ENCODE measurements at regions not wholly inside any gene's neighbourhood (a gene's known extent, or its start where the extent isn't known, plus 50 kb on each side); places are given as distances from the start of the nearest gene placed in this dataset.

- no peak overlapping the region for H3K9ac ChIP-seq (ENCODE audit: low read length)
- no peak overlapping the region for H3K4me3 ChIP-seq (ENCODE audit: low read length)
- no peak overlapping the region for H3K4me2 ChIP-seq (ENCODE audit: low read depth, low read length, poor library complexity, severe bottlenecking)
- H4K20me1 ChIP-seq (ENCODE audit: insufficient read depth, low read depth, low read length) = no peaks in the 10 kb centered on the region
- H3K9me3 ChIP-seq (ENCODE audit: low read length) = no peaks in the 10 kb centered on the region
- H3K9me2 ChIP-seq (replicated peaks; ENCODE audit: insufficient read depth, low read length) = no peaks in the 10 kb centered on the region
- no peaks in the 10 kb centered on the region for H3K27me3 ChIP-seq (ENCODE audit: low read length)
- no peak overlapping the region for H3K27ac ChIP-seq (ENCODE audit: low read length)
- H3K36me3 ChIP-seq (ENCODE audit: insufficient read depth, low read length) = no peaks in the 10 kb centered on the region
- H3K79me2 ChIP-seq (ENCODE audit: low read length) = no peaks in the 10 kb centered on the region
- H2AFZ ChIP-seq (ENCODE audit: low read length) = no peak overlapping the region
- no peaks in the 10 kb centered on the region for H3K4me1 ChIP-seq (ENCODE audit: low read length)
- no peak for DNase-seq
Measured at GRCh38 chr4:1543976-1544375, 137.7 kb upstream of the NKX1-1 start.

- H3K27ac ChIP-seq (ENCODE audit: low read length) = no peak overlapping the region
- no peak overlapping the region for H3K4me3 ChIP-seq (ENCODE audit: low read length)
- H3K4me1 ChIP-seq (ENCODE audit: low read length) = no peaks in the 10 kb centered on the region
- no peak overlapping the region for H3K4me2 ChIP-seq (ENCODE audit: low read depth, low read length, poor library complexity, severe bottlenecking)
- no peaks in the 10 kb centered on the region for H4K20me1 ChIP-seq (ENCODE audit: insufficient read depth, low read depth, low read length)
- no peaks in the 10 kb centered on the region for H3K79me2 ChIP-seq (ENCODE audit: low read length)
- H3K36me3 ChIP-seq (ENCODE audit: insufficient read depth, low read length) = no peaks in the 10 kb centered on the region
- no peaks in the 10 kb centered on the region for H3K9me2 ChIP-seq (replicated peaks; ENCODE audit: insufficient read depth, low read length)
- DNase-seq = no peak
- no peak overlapping the region for H2AFZ ChIP-seq (ENCODE audit: low read length)
- H3K9ac ChIP-seq (ENCODE audit: low read length) = no peak overlapping the region
- H3K27me3 ChIP-seq (ENCODE audit: low read length) = no peaks in the 10 kb centered on the region
- H3K9me3 ChIP-seq (ENCODE audit: low read length) = no peaks in the 10 kb centered on the region
Measured at GRCh38 chr4:1543561-1543960, 137.3 kb upstream of the NKX1-1 start.

GRCh38 chr4:1542516-1543320 lies 136.5 kb upstream of the NKX1-1 start:
- DNase-seq = no peak
- Histone ChIP-seq H3K4me2 (ENCODE audit: low read depth, low read length, poor library complexity, severe bottlenecking) (no peak overlapping the region), H3K36me3 (ENCODE audit: insufficient read depth, low read length) (no peaks in the 10 kb centered on the region), H3K79me2 (ENCODE audit: low read length) (no peaks in the 10 kb centered on the region), H3K27me3 (ENCODE audit: low read length) (no peaks in the 10 kb centered on the region), H2AFZ (ENCODE audit: low read length) (no peak overlapping the region), H3K9me3 (ENCODE audit: low read length) (no peaks in the 10 kb centered on the region), H3K9me2 (replicated peaks; ENCODE audit: insufficient read depth, low read length) (no peaks in the 10 kb centered on the region), H3K4me3 (ENCODE audit: low read length) (no peak overlapping the region), H3K9ac (ENCODE audit: low read length) (no peak overlapping the region), H4K20me1 (ENCODE audit: insufficient read depth, low read depth, low read length) (no peaks in the 10 kb centered on the region), H3K27ac (ENCODE audit: low read length) (no peak overlapping the region), H3K4me1 (ENCODE audit: low read length) (no peaks in the 10 kb centered on the region)

- Histone ChIP-seq H3K9me2 (replicated peaks; ENCODE audit: insufficient read depth, low read length) (no peaks in the 10 kb centered on the region), H3K4me2 (ENCODE audit: low read depth, low read length, poor library complexity, severe bottlenecking) (no peak overlapping the region), H3K4me3 (ENCODE audit: low read length) (no peak overlapping the region), H3K9me3 (ENCODE audit: low read length) (no peaks in the 10 kb centered on the region), H3K9ac (ENCODE audit: low read length) (no peak overlapping the region), H3K79me2 (ENCODE audit: low read length) (no peaks in the 10 kb centered on the region), H4K20me1 (ENCODE audit: insufficient read depth, low read depth, low read length) (no peaks in the 10 kb centered on the region), H3K36me3 (ENCODE audit: insufficient read depth, low read length) (no peaks in the 10 kb centered on the region), H2AFZ (ENCODE audit: low read length) (no peak overlapping the region), H3K27me3 (ENCODE audit: low read length) (no peaks in the 10 kb centered on the region), H3K27ac (ENCODE audit: low read length) (no peak overlapping the region), H3K4me1 (ENCODE audit: low read length) (no peaks in the 10 kb centered on the region)
- DNase-seq = no peak
Measured at GRCh38 chr4:1542226-1542490, 135.9 kb upstream of the NKX1-1 start.

GRCh38 chr4:1541449-1542225 lies 135.4 kb upstream of the NKX1-1 start:
- no peak overlapping the region for H3K9ac ChIP-seq (ENCODE audit: low read length)

GRCh38 chr4:1540601-1541375 lies 134.5 kb upstream of the NKX1-1 start:
- Histone ChIP-seq H4K20me1 (ENCODE audit: insufficient read depth, low read depth, low read length) (no peaks in the 10 kb centered on the region), H3K36me3 (ENCODE audit: insufficient read depth, low read length) (no peaks in the 10 kb centered on the region), H3K79me2 (ENCODE audit: low read length) (no peaks in the 10 kb centered on the region), H3K27ac (ENCODE audit: low read length) (no peak overlapping the region), H3K4me3 (ENCODE audit: low read length) (no peak overlapping the region), H2AFZ (ENCODE audit: low read length) (no peak overlapping the region), H3K9ac (ENCODE audit: low read length) (no peak overlapping the region), H3K27me3 (ENCODE audit: low read length) (no peaks in the 10 kb centered on the region), H3K4me1 (ENCODE audit: low read length) (no peaks in the 10 kb centered on the region), H3K9me3 (ENCODE audit: low read length) (no peaks in the 10 kb centered on the region), H3K4me2 (ENCODE audit: low read depth, low read length, poor library complexity, severe bottlenecking) (no peak overlapping the region), H3K9me2 (replicated peaks; ENCODE audit: insufficient read depth, low read length) (no peaks in the 10 kb centered on the region)
- no peak for DNase-seq

More at GRCh38 chr4:1541449-1542225, 135.4 kb upstream of the NKX1-1 start:
- H3K4me1 ChIP-seq (ENCODE audit: low read length) = no peaks in the 10 kb centered on the region
- H3K9me2 ChIP-seq (replicated peaks; ENCODE audit: insufficient read depth, low read length) = no peaks in the 10 kb centered on the region
- no peak overlapping the region for H3K27ac ChIP-seq (ENCODE audit: low read length)
- no peak overlapping the region for H3K4me3 ChIP-seq (ENCODE audit: low read length)
- no peaks in the 10 kb centered on the region for H3K9me3 ChIP-seq (ENCODE audit: low read length)
- no peak overlapping the region for H3K4me2 ChIP-seq (ENCODE audit: low read depth, low read length, poor library complexity, severe bottlenecking)
- no peaks in the 10 kb centered on the region for H3K36me3 ChIP-seq (ENCODE audit: insufficient read depth, low read length)
- no peaks in the 10 kb centered on the region for H4K20me1 ChIP-seq (ENCODE audit: insufficient read depth, low read depth, low read length)
- no peak for DNase-seq
- H2AFZ ChIP-seq (ENCODE audit: low read length) = no peak overlapping the region
- H3K27me3 ChIP-seq (ENCODE audit: low read length) = no peaks in the 10 kb centered on the region
- H3K79me2 ChIP-seq (ENCODE audit: low read length) = no peaks in the 10 kb centered on the region

- Histone ChIP-seq H2AFZ (ENCODE audit: low read length) (no peak overlapping the region), H3K79me2 (ENCODE audit: low read length) (no peaks in the 10 kb centered on the region), H3K4me1 (ENCODE audit: low read length) (no peaks in the 10 kb centered on the region), H3K27me3 (ENCODE audit: low read length) (no peaks in the 10 kb centered on the region), H3K4me3 (ENCODE audit: low read length) (no peak overlapping the region), H3K9me3 (ENCODE audit: low read length) (no peaks in the 10 kb centered on the region), H3K9me2 (replicated peaks; ENCODE audit: insufficient read depth, low read length) (no peaks in the 10 kb centered on the region), H3K9ac (ENCODE audit: low read length) (no peak overlapping the region), H4K20me1 (ENCODE audit: insufficient read depth, low read depth, low read length) (no peaks in the 10 kb centered on the region), H3K4me2 (ENCODE audit: low read depth, low read length, poor library complexity, severe bottlenecking) (no peak overlapping the region), H3K36me3 (ENCODE audit: insufficient read depth, low read length) (no peaks in the 10 kb centered on the region), H3K27ac (ENCODE audit: low read length) (no peak overlapping the region)
- no peak for DNase-seq
Measured at GRCh38 chr4:1539859-1540600, 133.8 kb upstream of the NKX1-1 start.

All from Karpas-422 (cell line).